KBM-7 (cell line): ENCODE measurements at regions not wholly inside any gene's neighbourhood (a gene's known extent, or its start where the extent isn't known, plus 50 kb on each side); places are given as distances from the start of the nearest gene placed in this dataset.

ENCODE experiments used
- DNase-seq: peaks from one replicate; pipeline ENCODE4 v3.0.0-alpha.2; 2015
- in situ Hi-C: fragments of 300-500 bp; cut with MboI; formaldehyde crosslinking; loops from 2 replicates; pipeline ENCODE4 v1.14.3; 2020; ENCODE audit warnings: low sequenced_read_pairs, low pct_unique_long_range_greater_than_20kb, mixed read lengths

DNA sequence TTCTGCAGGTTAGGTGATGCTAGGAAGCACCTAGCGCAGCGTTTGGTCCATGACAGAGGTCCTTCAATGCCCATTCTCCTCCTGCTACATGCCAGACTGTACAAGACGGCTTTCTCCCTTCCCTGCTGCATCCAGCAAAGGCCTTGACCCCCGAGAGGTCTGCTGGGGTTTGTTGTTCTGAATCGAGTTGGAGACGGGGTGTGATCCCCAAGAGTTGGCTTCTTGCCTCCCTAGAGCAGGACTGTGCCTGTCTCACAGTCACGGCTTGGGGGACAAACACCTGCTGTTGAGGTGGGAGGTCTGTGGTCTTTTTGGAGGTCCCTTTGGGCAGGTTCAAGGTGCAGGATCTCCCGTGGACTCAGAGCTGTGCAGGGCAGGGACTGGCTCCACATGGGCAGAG is 352.3 kb upstream of the B3GAT1 start:
- DNase-seq = no peak
- in situ Hi-C loops = no loop called here

- in situ Hi-C loops = no loop called here
Measured at GRCh38 chr11:134763030-134763388, 351.0 kb upstream of the B3GAT1 start.

GRCh38 chr11:134762248-134763029 is 350.4 kb upstream of the B3GAT1 start:
- DNase-seq = no peak
- in situ Hi-C loops = no loop called here

More at GRCh38 chr11:134763030-134763388, 351.0 kb upstream of the B3GAT1 start:
- no peak for DNase-seq

DNA sequence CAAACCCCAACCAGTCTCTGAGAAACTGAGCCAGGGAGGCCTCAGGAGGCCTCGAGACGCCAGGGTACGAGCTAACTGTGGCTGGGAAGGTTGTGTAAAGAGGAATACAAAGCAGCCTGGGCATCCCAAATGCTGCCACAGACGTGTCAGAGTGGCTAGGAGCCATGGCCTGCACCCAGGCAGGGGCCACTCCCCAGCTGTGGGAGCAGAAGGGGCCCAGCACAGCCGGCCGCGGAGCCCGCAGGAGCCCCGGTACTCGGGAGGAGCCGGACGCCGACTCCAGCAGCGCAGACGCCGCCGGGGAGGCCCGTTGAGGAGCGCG is 349.8 kb upstream of the B3GAT1 start:
- in situ Hi-C loops = no loop called here
- no peak for DNase-seq

DNA sequence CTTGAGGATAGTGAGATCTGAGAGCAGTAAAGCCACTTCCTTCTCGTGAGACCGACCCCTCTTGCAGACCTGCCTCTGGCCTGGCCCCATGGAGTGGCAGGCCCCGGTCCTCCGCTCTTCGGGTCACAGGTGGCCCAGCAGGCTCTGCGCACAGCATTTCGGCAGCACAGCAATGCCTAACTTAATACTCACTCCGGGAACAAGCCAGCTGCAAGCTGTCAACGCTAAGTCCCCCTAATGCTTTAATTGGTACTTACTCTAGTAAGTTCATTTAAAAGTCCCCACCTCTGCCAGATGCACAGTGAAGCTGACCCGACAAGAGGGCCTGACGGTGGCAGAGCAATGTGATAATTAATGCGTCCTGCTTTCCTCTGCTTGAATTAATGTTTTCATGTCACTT is 349.3 kb upstream of the B3GAT1 start:
- in situ Hi-C loops = no loop called here
- no peak for DNase-seq

- DNase-seq = no peak
- in situ Hi-C loops = no loop called here
Measured at GRCh38 chr11:134760957-134761356, 348.9 kb upstream of the B3GAT1 start.

GRCh38 chr11:134760299-134760698 is 348.3 kb upstream of the B3GAT1 start:
- no peak for DNase-seq
- in situ Hi-C loops = no loop called here

DNA sequence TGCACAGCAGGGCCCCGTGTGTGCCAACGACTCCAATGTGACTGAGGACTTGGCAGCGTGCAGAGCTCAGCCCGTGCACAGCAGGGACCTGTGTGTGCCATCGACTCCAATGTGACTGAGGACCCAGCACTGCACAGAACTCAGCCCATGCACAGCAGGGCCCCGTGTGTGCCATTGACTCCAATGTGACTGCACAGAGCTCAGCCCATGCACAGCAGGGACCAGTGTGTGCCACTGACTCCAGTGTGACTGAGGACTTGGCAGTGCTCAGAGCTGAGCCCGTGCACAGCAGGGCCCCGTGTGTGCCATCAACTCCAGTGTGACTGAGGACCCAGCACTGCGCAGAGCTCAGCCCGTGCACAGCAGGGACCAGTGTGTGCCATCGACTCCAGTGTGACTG is 347.8 kb upstream of the B3GAT1 start:
- DNase-seq = no peak
- in situ Hi-C loops = no loop called here

GRCh38 chr11:134759274-134759673 is 347.2 kb upstream of the B3GAT1 start:
- no peak for DNase-seq
- in situ Hi-C loops = no loop called here

GRCh38 chr11:134758342-134758931 is 346.4 kb upstream of the B3GAT1 start:
- no peak for DNase-seq
- in situ Hi-C loops = no loop called here

- DNase-seq = no peak
Measured at GRCh38 chr11:134757633-134758032, 345.6 kb upstream of the B3GAT1 start.

GRCh38 chr11:134756811-134757540 is 344.9 kb upstream of the B3GAT1 start:
- no peak for DNase-seq
- in situ Hi-C loops = no loop called here

More at GRCh38 chr11:134757633-134758032, 345.6 kb upstream of the B3GAT1 start:
- in situ Hi-C loops = no loop called here

- in situ Hi-C loops = no loop called here
Measured at GRCh38 chr11:134755535-134755934, 343.5 kb upstream of the B3GAT1 start.

DNA sequence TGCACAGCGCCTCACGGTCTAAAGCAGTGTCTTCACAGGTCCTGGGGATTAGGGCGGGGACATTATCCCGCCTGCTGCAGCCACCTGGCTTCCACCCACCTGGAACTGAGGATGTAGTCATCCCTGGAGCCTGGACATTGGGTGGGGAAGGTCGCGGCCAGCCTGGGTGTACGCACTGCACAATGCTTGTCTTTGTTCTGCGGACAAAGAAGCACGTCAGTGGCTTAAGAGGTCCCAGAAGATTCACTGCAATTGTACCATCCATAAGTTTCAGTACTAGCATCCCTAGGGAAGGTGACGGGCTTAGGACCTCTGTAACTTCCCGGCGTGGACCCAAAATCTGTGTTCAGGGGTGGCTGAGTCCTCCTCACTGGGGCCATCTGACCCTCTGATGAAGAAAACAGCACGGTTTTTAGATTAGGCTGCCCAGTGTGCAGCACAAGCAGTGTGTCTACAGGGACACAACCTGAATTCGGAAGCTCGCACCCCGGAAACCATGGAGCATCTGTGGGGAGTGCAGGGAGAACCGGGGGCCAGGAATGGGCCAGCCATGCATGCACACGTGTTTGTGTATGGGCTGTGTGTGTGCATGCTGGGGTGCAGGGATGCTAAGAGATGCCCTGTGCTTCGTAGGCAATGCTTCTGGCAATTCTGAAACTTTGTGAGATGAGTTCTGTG is 342.6 kb upstream of the B3GAT1 start:
- in situ Hi-C loops = no loop called here
- DNase-seq = no peak

More at GRCh38 chr11:134755535-134755934, 343.5 kb upstream of the B3GAT1 start:
- no peak for DNase-seq

- no peak for DNase-seq
- in situ Hi-C loops = no loop called here
Measured at GRCh38 chr11:134753771-134754520, 341.9 kb upstream of the B3GAT1 start.

GRCh38 chr11:134752964-134753770 is 341.1 kb upstream of the B3GAT1 start:
- no peak for DNase-seq
- in situ Hi-C loops = no loop called here

- no peak for DNase-seq
- in situ Hi-C loops = no loop called here
Measured at GRCh38 chr11:134752526-134752925, 340.5 kb upstream of the B3GAT1 start.

- in situ Hi-C loops = no loop called here
- no peak for DNase-seq
Measured at GRCh38 chr11:134751766-134752165, 339.7 kb upstream of the B3GAT1 start.
